Stimulated activated CD8-positive, alpha-beta memory T cell treated with anti-CD3 and anti-CD28 coated beads, Interleukin-2, amount 100 ng/mL, for 1 hour (primary cell): ENCODE measurements at regions not wholly inside any gene's neighbourhood (a gene's known extent, or its start where the extent isn't known, plus 50 kb on each side); places are given as distances from the start of the nearest gene placed in this dataset.
"Not testable (repeated sequence)": the region's sequence is repeated elsewhere in the genome, so short reads cannot be mapped to it uniquely, and the experiment has no call there.

Experiments
- DNase-seq, 2 donors: peaks; one replicate each; pipeline ENCODE4 v3.0.0-alpha.2; 2020; ENCODE audit warnings: low read depth in 2 of 2

- DNase-seq, result no peak
Observed at GRCh38 chr1:173300061-173301044, 93.2 kb upstream of the TNFSF4 start.

- no peak for DNase-seq
Observed at GRCh38 chr1:173301507-173301906, 94.4 kb upstream of the TNFSF4 start.

- no peak for DNase-seq
Observed at GRCh38 chr1:173302366-173302765, 95.2 kb upstream of the TNFSF4 start.

GRCh38 chr1:173302890-173303829, 96.0 kb upstream of the TNFSF4 start:
- DNase-seq, result no peak

DNA sequence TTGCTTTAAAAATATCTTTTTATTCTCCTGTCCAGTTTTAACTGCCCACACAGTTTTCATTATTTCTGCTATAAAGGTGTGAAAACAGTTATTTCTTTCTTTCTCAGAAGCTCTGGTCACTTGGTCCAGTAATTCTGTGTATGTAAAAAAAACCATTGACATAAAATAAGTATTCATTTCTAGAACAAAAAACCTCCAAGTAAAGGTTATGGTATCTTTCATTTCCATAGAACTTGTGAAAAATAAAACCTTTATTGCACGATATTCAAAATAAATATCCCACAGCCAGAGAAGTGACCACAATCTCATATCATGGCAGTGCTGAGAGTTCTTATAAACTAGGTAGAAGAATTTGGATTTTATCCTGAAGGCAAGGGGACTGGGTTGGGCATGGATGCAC, 96.9 kb upstream of the TNFSF4 start:
- DNase-seq, result no peak

DNA sequence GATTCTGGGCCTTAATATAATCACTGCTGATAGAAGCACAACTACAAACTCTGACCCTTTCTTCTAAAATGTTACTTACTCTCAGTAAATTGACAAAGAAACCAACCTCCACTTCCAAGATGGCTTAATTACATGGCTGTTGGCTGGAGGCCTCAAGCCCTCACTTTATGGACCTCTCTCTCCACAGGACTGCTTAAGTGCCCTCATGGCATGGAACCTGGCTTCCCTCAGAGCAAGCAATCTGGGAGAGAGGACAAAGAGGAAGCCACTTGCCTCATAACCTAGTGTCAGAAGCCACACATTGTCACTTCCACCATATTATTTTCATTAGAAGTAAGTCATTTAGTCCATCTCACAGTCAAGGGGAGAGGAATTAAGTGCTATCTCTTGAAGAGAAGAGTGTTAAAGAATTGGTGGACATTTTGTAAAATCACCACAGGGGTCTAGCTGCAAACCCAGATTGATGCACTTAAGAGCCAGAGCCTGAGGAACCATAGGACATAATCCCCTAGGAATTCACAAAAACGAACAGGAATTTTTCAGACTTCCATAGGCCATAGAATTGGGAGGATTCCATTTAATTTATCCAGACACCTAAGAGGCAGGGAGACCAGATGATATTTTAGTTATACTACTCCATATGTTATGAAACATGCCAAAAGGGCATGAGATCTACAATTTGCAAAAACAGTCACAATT, 97.5 kb upstream of the TNFSF4 start:
- no peak for DNase-seq

- DNase-seq, result no peak
Observed at GRCh38 chr1:173307845-173308244, 100.7 kb upstream of the TNFSF4 start.

- no peak for DNase-seq
Observed at GRCh38 chr1:173314656-173315055, 107.5 kb upstream of the TNFSF4 start.

DNA sequence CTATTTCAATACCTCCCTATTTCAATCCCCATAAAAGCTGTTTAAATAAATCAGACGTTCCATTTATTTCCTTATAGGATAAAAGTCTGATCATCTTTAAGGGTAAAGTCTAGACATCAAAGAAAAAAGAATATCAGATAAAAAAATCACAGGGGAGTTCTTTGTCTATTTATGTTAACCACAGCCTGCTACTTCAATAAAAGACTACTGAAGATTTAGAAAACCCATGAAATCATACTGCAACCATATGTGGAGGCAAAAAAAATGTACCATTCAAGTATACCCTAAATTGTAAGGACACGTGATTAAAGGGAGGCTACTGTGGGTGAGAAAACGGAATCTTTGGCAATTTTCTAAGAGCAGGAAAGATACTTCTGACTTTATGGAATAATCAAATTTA, 108.2 kb upstream of the TNFSF4 start:
- no peak for DNase-seq

DNA sequence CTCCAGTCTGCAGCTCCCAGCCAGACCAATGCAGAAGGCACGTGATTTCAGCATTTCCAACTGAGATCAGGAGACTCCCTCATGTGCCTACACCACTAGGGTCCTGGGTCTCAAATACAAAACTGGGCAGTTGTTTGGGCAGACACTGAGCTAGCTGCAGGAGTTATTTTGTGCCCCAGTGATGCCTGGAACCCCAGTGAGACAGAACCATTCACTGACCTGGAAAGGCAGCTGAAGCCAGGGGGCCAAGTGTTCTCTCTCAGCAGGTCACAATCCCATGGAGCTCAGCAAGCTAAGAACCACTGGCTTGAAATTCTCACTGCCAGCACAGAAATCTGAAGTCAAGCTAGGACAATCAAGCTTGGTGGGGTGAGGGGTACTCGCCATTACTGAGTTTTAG, 111.7 kb upstream of the TNFSF4 start:
- no peak for DNase-seq

DNA sequence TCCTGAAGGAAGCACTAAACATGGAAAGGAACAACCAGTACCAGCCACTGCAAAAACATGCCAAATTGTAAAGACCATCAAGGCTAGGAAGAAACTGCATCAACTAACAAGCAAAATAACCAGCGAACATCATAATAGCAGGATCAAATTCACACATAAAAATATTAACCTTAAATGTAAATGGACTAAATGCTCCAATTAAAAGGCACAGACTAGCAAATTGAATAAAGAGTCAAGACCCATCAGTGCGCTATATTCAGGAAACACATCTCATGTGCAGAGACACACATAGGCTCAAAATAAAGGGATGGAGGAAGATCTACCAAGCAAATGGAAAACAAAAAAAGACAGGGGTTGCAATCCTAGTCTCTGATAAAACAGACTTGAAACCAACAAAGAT, 117.2 kb upstream of the TNFSF4 start:
- not testable (repeated sequence) for DNase-seq

- DNase-seq, result not testable (repeated sequence)
Observed at GRCh38 chr1:173327987-173328386, 120.9 kb upstream of the TNFSF4 start.

DNA sequence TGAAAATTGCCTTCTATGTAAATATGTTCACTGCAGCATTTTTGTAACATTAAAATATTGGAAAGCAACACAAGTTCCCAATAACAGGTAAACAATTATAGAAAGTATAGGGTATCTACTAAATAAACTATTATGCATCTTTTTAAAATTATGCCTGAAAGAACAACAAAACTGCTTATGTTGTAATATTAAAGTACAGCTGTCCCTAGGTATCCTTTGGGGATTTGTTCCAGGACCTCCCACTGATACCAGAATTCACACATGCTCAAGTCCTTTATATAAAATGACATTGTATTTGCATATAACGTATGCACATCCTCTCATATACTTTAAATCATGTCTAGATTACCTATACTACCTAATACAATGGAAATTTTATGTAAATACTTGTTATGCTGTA, 121.8 kb upstream of the TNFSF4 start:
- no peak for DNase-seq

DNA sequence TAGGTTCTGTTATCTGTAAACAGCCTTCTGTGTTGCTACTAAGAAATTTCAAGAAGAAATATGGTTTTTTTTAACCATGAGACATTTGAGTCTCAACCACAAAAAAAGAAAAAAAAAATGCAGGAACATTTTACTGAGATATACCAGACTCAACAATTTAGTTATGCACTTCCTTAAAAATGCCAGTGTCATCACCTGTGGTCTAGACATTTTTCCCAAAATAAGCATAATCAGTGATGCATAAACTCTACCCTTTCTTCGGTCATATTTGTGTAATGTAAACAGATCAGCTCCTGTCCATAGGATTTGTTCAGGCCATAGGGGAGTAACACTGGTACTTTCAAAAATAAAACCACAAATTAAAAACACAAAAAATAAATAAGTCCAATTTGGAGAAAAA, 122.6 kb upstream of the TNFSF4 start:
- DNase-seq, result no peak

- no peak for DNase-seq
Observed at GRCh38 chr1:173330149-173330951, 123.2 kb upstream of the TNFSF4 start.

GRCh38 chr1:173330952-173331548, 123.9 kb upstream of the TNFSF4 start:
- not testable (repeated sequence) for DNase-seq

- no peak for DNase-seq
Observed at GRCh38 chr1:173332026-173332425, 124.9 kb upstream of the TNFSF4 start.

GRCh38 chr1:173333581-173333980, 126.5 kb upstream of the TNFSF4 start:
- no peak for DNase-seq

- DNase-seq, result no peak
Observed at GRCh38 chr1:173337126-173337525, 130.0 kb upstream of the TNFSF4 start.

DNA sequence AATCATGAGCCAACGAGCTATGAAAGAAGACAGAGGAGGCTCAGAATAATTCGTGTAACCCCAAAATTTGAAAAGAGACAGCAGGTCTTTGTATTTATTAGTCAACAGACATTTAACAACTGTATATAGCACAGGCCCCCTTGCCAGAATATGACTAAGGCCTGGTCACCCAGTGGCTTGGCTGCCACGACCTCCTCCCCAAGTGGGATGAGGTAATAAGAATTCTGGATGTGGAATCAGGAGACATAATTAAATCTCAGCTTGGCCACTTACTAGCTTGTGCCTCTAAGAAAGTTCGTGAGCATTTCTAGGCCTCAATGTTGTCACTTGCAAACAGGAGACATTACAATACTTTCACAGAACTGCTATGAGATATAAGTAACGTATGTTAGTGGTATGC, 134.2 kb upstream of the TNFSF4 start:
- DNase-seq, result no peak

- DNase-seq, result no peak
Observed at GRCh38 chr1:173341971-173342370, 134.8 kb upstream of the TNFSF4 start.
